NCI-H1930 (cell line): ENCODE measurements at regions not wholly inside any gene's neighbourhood (a gene's known extent, or its start where the extent isn't known, plus 50 kb on each side); places are given as distances from the start of the nearest gene placed in this dataset.

ENCODE experiments used
- DNase-seq, 2 experiments: peaks; one replicate each; lab custom pipeline; 2025; lab: John Stamatoyannopoulos, UW

DNA sequence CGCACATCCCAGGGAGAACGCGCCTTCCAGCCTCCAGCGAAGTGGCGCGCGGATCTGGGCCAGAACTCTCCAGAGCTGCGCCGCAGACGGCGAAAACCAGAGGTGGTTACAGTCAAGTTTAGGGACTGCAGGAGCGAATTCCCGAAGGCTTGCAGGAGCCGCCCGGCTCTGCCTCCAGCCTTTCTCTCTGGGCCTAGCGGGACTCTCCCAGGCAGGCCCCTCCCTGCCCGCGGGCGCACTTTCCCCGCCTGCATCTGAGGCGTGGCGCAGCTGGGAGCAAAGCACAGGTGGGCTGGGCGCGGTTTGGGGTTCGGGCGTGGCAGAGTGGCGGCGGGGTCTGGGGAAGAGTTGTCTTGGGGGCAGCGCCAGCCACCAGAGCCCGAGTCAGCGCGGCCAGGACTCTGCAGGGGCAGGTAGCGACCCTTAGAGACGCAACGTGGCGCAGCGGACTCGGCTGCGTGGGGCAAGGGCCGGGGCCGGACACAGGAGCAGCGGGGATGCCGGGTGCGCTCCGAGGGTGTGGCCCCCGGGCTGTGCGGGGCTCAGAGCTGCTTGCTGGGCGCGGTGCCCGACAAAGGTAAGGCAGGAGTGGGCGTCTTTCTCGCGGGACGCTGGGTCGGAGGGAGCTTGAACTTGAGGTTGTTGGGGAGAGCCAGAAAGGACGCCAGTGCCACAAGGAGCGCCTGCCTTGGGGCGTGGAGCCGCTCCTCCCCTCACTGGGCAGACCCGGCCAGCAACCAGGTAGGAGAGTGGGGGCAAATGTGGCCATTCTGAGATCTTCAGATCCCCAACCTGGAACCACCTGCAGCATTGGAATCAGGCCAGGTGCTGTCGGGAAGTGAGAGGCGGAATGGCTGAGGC lies 1126.0 kb downstream of the AACS start:
- no peak for DNase-seq

DNA sequence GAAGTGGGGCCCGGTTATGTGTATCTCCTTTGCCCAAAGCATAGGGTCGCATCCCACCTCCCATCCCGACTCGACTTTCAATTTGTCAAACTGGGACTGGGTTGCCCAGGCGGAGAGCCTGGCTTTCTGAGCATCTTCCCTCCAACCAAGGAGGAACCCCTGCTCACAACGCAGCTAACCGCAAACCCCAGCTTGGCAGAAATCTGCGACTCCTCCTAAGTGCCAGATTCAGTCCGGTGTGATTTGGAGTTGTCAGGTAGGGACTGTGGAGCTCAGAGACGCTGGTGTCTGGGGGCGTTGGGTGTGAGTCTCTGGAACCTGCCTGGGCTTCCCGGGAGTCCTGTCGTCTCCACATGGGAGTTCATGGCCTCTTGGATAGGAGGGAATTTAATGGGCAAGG lies 1126.7 kb downstream of the AACS start:
- no peak for DNase-seq

DNA sequence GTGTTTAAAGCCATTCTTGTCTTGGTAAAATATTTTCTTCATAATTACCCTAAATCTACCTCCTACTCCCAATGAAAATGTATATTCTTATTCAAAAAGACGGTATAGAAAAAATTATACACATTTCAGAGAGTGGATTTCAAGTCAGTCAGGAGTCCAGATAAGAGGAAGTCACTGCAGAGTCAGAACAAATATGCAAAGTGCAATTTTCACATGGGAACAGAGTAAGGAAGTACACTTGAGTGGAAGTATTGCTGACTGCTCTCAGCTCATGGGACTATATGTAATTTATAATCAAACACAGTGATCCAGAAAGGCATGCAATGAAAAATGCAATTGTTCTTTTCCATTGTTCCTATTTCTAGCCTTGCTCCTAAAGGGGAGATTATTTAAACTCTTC lies 1128.0 kb downstream of the AACS start:
- no peak for DNase-seq

DNA sequence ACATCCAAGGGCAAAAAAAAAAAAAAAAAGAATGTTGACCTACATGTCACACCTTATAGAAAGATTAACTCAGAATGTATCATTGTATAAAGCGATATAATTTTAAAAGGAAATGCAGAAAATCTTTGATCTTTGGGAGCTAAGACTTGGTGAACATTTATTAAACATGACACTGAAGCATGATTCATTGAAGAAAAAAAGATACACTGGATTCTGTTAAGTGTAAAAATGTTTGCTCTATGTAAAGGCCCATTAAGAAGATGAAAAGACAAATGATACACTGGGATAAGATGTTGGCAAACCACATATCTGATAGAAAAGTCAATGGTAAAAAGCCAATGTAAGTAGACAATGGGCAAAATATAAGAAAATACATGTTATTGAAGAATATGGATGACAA lies 1131.0 kb downstream of the AACS start:
- no peak for DNase-seq

DNA sequence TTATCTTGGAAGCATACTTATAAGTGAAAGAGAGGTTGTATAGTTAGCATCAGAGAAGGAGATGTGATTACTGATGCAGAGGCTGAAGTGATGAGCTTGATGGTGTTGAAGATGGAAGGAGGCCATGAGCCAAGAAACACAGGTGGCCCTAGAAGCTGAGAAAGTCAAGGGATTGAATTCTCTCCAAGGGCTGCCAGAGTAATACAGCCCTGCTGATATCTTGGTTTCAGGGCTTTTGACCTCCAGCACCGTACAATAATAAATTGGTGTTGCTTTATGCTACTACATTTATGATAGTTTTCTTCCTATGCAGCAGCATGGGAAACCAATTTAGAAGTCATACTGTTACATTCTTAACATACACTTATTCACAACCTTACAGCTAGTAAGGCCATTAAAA lies 1133.3 kb downstream of the AACS start:
- DNase-seq = no peak

DNA sequence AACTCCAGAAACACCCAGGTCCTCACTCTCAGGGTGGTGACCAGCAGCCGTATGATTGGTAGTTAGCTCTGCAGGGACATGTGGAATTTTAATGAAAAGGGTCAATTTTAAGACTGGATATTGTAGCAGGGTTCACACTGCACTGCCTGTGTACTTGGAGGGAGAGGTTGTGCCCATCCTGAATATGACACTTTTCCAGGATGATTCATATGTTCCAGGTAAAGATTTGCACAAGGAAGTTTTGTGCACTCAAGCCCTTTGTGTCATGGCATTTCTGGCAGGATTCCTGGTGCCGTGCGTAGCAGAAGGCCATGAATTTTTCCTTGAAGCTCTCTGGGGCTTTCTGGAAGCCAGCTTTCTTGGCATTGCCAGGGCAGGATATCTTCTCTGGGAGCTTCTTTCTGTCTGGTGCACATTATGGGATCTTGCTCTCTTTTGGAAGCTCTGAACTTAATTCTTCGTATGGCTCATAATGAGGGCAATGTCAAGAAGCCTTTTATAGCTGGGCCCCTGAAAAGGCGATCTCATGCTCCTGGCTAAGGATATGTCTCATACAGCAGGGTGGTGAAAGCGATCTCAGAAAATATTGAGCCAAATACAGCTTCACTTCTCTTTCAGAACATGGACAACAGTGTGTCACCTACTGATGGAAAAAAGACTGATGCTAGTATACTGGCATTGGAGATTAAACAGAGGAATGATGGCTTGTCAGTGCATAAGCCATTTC lies 1133.9 kb downstream of the AACS start:
- DNase-seq = no peak

DNA sequence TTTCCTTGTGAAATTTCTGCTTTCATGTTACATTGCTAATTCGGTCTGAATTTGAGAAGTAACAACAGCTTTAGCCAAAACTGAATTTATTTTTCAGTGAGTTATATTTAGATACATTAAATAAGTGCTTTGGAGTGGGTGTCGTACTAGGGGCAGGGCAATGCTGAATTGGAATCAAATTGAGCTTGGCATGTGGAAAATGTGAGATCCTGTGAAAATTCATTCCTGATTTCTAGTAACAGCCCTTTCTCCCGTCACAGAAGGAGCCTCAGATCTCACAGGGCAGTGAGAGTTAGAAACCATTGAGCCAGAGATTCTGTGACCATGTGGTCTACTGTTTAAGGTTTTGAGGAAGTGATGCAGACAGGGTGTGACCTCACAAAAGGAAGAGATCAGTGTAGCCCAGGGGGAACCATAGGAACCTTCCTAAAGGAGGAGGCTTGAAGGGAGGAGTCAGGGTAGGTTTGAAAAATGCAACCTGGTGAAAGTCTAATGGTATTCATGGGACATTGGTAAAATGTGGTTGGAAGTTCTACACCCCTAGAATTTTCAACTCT lies 1136.8 kb downstream of the AACS start:
- no peak for DNase-seq

DNA sequence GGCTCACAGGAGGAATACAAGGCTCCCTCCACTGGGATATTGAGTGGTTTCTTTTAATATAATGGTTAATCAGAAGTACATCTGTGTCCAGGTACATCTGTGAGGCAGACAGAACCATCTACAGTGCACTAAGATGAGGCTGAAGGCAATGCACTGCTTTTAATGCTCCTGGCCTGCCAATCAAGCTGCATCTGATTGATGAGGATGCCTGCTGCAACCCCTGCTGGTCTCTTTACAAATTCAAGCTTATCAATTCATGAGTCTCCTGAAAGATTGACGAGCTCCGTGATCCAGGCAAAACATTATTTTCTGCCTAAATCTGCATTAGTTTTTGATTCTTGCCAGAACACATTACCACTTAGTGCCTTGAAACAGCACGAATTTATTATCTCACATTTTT lies 1139.1 kb downstream of the AACS start:
- no peak for DNase-seq

DNA sequence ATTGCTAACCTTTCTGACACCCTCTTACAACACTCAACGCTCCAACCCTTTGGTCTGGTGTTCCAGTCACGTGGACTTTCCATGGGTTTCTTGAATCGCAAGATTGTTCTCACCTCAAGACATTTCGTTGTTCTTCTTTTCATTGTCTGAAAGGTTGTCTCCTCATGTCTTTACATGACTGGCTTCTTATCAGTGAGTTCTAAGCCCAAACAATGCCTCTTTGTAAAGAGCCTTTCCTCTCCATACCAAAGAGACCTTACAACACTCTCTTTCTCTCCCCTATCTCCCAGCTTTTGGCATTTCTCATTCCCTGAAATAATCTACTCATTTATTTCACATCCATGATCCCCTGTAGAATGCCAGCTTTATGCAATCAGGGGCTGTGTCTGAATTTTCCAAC lies 1144.8 kb downstream of the AACS start:
- no peak for DNase-seq

DNA sequence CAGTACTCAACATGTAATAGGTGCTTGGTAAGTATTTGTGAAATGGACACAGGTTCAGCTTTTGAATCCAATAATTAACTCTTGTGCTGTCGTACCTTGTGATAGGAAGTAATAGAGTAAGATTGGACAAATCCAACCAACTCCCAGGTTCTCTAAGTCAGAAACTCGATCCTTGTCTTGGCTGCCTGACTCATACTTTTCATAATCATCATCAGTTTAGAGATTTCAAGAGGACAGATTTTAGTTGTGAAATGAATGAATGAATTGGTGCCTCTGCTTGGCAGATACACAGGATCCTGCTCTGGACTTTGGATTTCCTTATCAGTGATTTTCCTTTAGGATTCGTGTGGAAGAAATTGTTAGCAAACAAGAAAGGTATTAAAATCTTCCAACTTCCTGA lies 1145.2 kb downstream of the AACS start:
- DNase-seq = no peak

DNA sequence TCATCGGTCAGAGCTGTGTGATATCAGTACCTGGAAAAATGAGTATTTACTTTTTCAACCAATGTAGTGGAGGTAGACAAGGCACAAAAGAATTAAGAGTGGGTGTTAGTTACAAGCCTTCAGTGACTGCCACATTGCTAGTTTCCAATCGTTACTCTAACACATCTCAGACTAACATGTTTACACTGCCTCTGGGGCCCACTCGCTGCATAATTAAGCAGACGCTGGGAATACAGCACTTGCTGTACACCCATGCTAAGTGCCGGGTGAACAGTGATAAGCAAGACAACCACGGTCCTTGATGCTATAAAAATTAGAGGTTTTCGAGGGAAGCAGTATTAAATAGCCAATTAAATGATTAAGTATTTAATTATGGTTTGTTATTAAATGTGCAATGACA lies 1147.6 kb downstream of the AACS start:
- DNase-seq = no peak

DNA sequence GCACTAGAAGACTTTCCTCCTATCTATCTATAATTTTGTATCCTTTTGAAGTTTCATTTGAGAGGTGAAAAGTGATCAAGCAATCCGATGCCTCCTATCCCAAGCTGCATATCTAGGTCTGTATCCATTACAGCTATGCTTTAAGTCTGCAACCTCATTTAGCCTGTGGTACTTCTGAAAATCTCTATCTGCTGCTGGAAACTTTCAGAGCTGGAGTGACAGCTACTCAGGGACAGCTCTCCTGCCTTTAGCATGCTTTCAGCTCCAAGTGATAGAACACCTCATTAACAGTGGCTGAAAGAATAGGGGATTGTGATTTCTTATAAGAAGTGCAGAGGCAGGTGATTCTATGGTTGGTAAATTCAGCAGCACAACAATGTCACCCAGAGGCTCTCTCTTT lies 1153.5 kb downstream of the AACS start:
- no peak for DNase-seq

DNA sequence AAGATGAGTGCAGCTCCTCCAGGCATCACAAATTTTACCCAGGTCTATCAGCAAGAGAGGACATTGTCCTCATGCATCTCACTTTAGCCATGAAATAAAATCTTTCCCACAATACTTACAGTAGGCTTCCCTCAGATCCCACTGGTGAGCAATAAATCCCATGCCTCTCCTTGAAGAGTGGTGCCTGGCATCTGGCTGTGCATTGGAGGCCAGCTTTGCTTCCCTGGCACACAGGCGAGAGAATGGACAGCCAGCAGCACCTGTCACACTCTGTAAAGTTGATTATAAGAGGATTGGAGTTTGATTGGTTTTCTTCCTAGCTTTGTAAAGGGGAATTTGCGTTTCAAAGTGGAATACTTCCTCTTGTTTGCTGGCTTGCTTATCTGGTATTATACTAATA lies 1153.9 kb downstream of the AACS start:
- no peak for DNase-seq

DNA sequence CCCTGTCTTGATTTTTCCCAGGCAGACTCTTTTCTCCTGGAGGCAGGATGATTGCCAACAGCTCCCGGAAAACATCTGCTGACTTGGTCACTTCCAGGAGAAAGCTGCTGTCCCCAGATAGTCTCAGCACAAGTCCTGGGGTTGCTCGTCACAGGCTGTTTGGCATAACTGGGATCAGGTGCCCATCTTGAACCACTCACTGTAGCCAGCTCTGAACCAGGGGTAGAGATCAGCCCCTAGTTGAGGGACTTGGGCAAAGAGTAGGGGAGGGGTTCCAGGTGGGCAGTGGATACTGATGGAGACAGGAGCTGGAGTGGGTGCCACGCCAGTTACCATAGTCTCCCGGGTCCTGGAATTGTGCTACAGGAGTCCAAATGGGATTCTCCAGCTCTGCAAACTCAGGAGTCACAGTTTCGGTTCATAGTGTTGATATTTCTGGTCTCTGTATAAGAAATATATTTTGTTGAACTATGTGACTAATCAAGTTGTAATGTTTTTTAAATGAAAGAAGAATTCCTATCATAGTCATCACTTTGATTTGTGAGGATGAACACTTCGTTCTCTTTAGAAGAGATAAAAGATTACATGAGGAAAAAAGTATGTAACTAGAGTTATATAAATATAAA lies 1154.5 kb downstream of the AACS start:
- DNase-seq = no peak

DNA sequence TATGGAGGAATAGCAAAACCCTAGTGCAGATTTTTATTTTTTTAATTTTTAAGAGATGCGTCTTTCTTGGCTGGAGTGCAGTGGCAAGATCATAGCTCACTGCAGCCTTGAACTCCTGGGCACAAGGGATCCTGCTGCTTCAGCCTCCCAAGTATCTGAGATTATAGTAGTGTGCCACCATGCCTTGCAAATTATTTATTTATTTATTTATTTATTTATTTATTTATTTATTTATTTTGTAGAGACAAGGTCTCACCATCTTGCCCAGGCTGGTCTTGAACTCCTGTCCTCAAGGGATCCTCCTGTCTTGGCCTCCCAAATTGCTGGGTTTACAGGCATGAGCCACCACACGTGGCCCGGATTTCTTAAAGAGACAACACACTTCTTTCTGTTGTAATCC lies 1158.8 kb downstream of the AACS start:
- DNase-seq = no peak

DNA sequence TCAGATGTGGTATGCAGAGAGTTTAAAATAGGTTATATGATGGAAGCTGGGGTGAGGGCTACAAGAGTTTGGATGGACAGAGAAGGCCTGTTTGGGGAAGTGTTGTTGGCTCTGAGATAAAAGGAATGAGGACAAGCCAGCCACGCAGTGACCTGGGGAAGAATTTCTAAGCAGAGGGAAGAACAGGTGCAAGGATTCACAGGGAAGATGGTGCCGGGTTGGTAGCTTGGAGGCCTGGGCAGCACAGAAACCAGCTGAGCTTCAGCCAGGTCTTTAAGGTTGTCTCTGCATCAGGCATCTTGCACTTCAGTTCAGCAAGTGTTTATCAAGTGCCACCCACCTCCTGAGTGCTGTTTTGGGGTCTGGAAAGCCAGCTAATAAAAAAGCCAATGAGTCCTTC lies 1163.7 kb downstream of the AACS start:
- no peak for DNase-seq

DNA sequence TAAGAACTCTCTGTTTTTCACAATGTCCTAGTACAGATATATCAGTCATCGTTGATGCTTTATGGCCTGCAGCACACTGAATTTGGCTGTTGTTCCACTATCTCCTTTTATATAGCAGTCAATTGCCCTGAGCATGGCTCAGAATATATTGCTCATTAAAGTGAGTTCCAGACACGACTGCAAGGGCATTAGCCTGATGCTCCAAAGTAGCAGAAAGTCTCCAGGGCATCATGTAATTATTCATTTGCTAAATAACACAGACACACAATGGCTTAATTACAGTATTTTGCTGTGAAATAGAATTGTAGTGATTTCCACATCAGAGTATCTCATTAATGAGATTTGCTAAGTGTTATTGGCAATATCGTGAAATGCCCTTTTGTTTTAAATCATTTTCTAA lies 1167.5 kb downstream of the AACS start:
- no peak for DNase-seq

DNA sequence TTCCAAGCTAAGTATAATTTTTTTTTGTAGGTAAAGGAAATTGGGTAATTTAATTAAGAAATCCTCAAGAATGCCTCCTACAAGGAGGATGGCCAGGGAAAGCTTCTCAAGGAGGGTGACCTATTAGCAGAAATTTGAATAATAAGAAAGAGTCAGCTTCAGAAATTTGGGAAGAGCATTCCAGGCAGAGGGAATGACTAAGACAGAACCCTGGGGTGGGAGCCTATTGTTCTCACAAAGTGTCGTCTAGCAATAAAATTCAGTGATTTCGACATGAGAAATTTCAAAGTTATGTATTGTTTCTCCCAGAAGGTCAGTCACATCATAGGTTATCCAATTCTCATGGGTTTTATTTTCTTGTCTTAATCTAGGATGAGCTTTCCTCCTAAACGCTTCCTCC lies 1168.4 kb downstream of the AACS start:
- no peak for DNase-seq

DNA sequence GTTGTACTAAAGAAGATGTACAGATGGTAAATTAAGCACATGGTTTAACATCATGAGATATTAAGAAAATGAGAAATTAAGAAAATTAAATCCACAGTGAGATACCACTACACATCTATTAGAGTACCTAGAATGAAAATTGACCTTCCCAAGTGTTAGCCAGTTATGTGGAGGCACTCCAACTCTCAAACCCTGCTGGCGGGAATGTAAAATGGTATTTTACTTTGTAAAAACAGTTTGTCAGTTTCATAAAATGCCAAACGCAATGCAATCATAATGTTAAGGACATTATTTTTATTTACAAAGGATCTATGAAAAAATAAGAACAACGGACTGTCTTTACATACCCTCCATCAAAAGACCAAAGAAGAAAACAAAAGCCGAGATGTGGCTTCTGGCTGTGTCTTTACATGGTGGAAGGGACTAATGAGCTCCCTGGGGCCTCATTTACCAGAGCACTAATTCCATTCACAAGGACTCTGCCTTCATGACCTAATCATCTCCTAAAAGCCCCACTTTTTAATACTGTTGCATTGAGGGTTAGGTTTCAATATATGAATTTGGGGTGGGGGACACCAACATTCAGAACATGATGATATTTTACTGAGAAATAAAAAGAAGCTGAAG lies 1178.7 kb downstream of the AACS start:
- no peak for DNase-seq

DNA sequence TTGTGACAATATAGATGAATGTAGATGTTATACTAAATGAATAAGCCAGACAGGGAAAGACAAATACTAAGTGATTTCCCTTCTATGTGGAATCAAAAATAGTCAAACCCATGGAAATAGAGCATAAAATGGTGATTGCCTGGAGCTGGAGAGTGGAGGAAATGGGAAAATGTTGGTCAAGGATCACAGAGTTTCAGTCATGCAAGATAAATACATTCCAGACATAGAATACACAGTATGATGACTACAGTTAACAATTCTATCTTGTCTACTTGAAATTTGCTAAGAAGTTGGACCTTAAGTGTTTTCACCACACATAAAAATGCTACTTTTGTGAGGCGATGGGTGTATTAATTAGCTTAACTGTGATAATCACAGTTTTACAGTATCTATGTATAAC lies 1182.7 kb downstream of the AACS start:
- DNase-seq = no peak

DNA sequence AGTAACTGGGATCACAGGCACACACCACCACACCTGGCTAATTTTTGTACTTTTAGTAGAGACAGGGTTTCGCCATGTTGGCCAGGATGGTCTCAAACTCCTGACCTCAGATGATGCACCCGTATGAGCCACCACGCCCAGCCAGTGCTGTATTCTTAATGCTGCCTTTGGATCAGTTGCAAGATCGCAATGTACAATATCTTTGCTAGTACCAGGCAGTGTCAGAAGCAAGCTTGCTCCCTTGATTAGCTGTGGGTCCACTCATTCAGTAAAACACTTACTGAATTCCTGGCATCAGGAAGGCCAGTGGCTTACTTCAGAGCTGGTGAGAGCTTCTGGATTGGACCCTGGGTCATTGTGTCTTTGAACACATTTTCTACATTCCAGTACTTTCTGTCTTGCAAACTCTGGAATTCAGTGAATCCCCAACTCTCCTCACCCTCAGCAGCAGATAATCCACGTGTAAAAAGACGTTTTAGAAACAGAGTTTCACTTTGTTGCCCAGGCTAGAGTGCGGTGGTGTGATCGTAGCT lies 1183.7 kb downstream of the AACS start:
- no peak for DNase-seq

DNA sequence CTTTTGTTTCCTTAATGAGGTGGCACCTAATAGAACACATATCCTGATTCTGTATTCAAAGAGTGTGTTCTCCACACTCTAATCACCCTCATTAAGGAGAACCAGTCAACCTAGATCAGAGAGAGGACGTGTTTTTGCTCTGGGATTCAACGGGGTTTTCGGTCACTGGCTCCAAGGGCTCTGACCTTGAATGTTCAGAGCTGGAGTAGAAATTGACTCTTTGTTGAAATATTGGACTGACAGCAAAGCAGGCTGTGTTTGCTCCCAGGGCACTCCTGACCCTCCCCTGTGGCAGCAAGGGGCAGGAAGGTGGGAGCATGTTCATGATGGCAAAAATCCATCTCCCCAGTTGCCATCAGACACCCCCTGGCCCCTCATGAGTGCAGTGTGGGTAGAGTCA lies 1193.0 kb downstream of the AACS start:
- DNase-seq = no peak
